GM10248 (cell line): ENCODE measurements at regions not wholly inside any gene's neighbourhood (a gene's known extent, or its start where the extent isn't known, plus 50 kb on each side); places are given as distances from the start of the nearest gene placed in this dataset.
"Not testable (repeated sequence)": the region's sequence is repeated elsewhere in the genome, so short reads cannot be mapped to it uniquely, and the experiment has no call there.

ENCODE experiments used
- CTCF ChIA-PET: fragments of 300-600 bp; sonication (Branson Sonifier 250); formaldehyde crosslinking; extraction: SDS; loops from one replicate; lab custom pipeline; 2021; ENCODE audit warnings: antibody characterized with exemption; lab: Yijun Ruan, JAX
- POLR2A ChIA-PET: fragments of 350-650 bp; sonication (Branson Sonifier 250); formaldehyde crosslinking; extraction: SDS; loops from one replicate; lab custom pipeline; 2020; ENCODE audit warnings: antibody characterized with exemption; lab: Yijun Ruan, JAX
- DNase-seq: peaks from one replicate; pipeline ENCODE4 v3.0.0; 2012; ENCODE audit errors: extremely low spot score

DNA sequence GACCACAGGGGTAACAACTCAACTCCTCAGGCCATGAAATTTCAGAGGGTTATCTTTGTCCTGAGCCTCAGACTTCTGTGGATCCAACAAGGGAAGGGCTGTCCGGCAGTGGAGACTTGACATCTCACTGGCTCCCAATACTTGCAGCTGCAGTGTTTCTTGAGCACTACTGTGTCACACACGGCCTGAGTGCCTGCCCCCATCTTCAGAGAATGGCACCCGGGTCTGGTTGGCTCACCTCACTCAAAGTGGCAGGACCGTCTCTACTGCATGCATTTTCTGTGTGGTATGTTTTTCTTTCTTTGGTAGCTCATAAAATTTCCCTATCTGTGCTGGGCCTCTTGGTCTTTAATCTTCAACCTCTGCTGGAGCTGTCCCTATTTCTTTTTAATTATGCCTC, 193.2 kb upstream of the PLGLB2 start:
- DNase-seq, POLR2A ChIA-PET, CTCF ChIA-PET: not testable (repeated sequence)

DNA sequence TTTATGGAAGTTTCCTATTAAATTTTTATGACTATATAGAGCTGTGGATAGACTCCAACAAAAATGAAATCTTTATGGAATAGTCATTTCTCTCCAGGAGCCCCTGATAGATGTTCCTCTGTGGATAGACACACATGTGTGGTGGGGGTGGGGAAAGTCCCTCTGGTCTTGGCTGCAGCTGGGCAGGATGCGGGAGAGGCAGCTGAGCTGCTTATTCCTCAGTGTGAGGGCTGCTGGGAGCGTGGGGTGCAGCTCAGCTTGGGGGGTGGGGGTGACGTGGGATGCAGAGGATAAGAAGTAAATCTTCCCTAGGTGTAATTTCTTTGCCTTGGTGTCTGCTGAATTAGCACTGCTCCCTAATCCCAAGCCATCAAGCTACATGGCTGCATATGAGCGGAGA, 192.8 kb upstream of the PLGLB2 start:
- CTCF ChIA-PET, DNase-seq, POLR2A ChIA-PET: not testable (repeated sequence)

- DNase-seq, CTCF ChIA-PET, POLR2A ChIA-PET: not testable (repeated sequence)
These were observed 188.9 kb upstream of the PLGLB2 start for GRCh38 chr2:87559001-87559400.

DNA sequence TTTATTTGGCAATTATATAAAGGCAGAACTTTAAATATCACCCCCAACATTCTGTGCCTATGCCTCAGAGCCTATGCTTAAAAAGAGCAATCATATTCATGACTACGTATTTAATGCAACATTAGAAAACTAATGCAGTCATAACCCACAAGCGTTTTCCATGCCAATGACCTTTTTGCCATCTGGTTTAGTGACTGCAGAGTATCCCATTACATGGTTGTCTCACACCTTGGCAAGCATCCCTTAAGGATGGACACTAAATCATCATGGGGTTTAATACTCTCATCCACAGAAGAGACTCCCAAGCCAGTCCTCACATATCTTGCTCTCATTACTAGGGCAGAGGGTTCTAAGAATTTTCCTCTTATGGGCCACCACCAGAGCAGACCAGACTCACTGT, 188.2 kb upstream of the PLGLB2 start:
- POLR2A ChIA-PET, CTCF ChIA-PET, DNase-seq: not testable (repeated sequence)

DNA sequence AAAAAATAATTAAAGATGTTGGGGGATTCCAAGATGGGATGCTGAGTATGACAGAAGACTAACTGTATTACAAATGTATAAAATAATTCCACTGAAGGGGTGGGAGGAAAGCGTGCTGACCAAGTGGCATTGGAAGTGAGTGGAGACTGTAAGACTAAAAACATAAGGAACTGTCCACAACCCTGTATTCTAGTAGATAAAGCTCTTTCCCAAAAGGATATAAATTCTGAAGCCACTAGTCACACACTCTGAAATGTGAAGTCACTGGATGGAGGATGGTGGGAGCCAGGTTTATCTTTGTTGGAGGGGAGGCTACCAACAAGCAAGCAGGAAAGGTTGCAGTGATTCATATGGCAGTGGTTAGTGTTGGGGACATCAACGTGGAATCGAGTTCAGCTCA, 182.8 kb upstream of the PLGLB2 start:
- POLR2A ChIA-PET, CTCF ChIA-PET, DNase-seq: not testable (repeated sequence)

- DNase-seq, POLR2A ChIA-PET, CTCF ChIA-PET: not testable (repeated sequence)
These were observed 181.4 kb upstream of the PLGLB2 start for GRCh38 chr2:87566531-87566930.

- DNase-seq, CTCF ChIA-PET, POLR2A ChIA-PET: not testable (repeated sequence)
These were observed 180.8 kb upstream of the PLGLB2 start for GRCh38 chr2:87567093-87567492.

GRCh38 chr2:87567912-87568311, 180.0 kb upstream of the PLGLB2 start:
- POLR2A ChIA-PET, CTCF ChIA-PET, DNase-seq: not testable (repeated sequence)

GRCh38 chr2:87568554-87569278, 179.2 kb upstream of the PLGLB2 start:
- CTCF ChIA-PET, DNase-seq, POLR2A ChIA-PET: not testable (repeated sequence)

- POLR2A ChIA-PET, CTCF ChIA-PET, DNase-seq: not testable (repeated sequence)
These were observed 178.0 kb upstream of the PLGLB2 start for GRCh38 chr2:87569689-87570397.

DNA sequence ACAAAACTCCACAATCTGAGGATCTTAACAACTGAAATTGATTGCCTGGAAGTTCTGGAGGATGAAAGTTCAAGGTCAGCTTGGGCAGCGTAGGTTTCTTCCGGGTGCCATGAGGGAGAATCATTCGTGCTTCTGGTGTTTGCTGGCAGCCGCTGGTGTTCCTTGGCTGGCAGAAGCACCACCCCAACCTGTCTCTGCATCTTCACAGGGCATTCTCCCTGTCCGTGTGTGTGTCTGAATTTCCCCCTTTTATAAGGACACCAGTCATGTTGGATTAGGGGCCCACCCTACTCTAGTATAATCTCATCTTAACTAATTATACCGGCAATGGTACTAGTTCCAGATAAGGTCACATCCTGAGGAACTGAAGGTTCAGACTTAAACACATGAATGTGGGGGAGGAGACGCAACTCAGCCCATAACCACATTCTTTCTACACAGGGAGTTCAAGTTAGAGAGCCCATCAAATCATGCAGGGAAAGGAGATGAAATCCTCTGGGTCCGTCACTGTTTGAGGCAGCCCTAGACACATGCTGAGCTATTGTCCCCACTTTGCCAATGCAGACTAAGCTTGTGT, 175.9 kb upstream of the PLGLB2 start:
- CTCF ChIA-PET, POLR2A ChIA-PET, DNase-seq: not testable (repeated sequence)

DNA sequence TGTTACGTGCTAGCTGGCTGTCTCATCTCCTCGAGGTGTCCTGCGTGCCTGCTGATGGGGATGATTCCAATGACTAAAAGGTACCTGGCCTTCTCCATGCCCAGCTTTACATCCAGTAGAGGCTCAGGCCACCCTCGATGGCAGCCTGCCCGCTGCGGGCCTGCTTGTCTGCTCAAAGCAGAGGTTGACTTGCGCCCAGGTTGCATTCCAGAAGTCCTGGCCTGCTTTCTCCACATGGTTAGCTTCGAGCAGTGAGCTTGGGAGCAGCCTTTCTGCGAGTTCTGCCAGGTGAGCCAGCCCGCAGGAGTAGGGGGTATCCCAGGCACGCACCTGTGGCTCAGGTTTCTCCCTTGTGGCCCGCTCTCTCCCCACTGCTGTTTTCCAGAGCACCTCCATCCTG, 175.0 kb upstream of the PLGLB2 start:
- CTCF ChIA-PET, DNase-seq, POLR2A ChIA-PET: not testable (repeated sequence)

- POLR2A ChIA-PET, CTCF ChIA-PET, DNase-seq: not testable (repeated sequence)
These were observed 174.3 kb upstream of the PLGLB2 start for GRCh38 chr2:87573386-87574192.

DNA sequence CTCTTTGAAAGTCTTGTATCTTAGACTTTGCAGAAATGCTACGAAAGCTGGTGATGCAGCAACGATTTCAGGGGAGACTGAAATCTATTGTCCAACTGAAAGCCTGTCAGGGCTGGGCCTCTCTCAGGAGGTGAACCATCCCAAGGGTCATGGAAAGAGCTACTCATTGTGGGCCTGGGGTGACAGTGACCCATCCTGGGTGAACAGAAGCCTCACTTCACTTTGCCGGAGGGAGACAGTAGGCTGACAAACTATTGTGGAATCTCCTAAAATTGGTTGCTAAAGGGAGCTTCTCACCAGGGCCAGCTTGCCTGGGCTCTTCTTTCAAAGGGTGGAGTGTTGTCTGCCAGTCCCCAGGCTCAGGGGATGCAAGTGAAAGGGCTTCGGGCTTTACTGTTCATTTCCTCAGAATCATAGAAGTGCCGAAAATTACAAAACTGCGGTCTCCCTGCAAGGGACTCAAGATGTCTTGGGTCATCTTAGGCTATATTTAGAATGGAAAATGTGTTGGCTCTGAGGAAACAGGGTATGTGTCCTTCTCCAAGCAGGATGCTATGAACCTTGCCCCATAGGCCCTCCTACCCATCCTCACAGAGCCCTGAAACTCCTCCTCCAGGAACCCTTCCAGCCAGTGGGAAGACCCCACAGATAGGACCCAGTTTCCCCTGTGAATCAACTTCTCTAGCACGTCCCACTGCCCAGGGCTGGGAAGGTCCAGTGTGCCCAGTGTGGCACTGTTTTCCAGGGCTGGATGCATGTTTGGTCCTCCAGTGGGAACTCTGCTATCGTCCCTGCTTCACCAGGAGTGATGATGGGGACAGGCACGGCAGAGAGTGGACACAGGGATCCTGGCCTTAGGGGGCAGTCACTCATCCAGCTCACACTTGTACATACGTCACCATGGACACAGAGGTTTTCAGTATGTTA, 173.4 kb upstream of the PLGLB2 start:
- CTCF ChIA-PET, DNase-seq, POLR2A ChIA-PET: not testable (repeated sequence)

DNA sequence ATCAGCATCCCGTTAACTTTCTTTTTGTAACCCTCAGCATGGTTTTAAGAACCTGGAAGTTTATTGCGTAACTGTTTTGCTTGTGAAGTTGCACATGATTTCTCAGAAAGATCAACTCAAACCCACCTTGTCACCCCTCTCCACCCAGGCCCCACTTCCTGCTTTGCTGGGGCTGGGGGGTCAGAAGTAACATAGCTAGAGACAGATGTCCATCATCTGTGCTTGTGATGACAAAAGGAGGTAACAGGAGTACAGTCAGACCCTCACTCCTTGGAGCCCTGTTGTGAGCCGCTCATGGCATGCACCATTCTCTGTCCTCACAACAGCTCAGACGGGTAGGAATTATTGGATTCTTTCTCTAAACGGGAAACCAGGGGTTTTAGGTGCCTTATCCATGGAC, 172.7 kb upstream of the PLGLB2 start:
- POLR2A ChIA-PET: not testable (repeated sequence)

GRCh38 chr2:87577358-87577757, 170.5 kb upstream of the PLGLB2 start:
- CTCF ChIA-PET, POLR2A ChIA-PET, DNase-seq: not testable (repeated sequence)

More for the DNA sequence above, 172.7 kb upstream of the PLGLB2 start:
- DNase-seq, CTCF ChIA-PET: not testable (repeated sequence)

GRCh38 chr2:87582152-87582551, 165.7 kb upstream of the PLGLB2 start:
- POLR2A ChIA-PET, DNase-seq, CTCF ChIA-PET: not testable (repeated sequence)
